Cardiac fibroblast (primary cell): ENCODE measurements at regions not wholly inside any gene's neighbourhood (a gene's known extent, or its start where the extent isn't known, plus 50 kb on each side); places are given as distances from the start of the nearest gene placed in this dataset.
"Not testable (repeated sequence)": the region's sequence is repeated elsewhere in the genome, so short reads cannot be mapped to it uniquely, and the experiment has no call there.

Experiments used
- DNase-seq, 2 donors: peaks; one replicate each; pipeline versions ENCODE4 v3.0.0 to v3.0.0-alpha.2; 2010; ENCODE audit warnings: low read depth in 2 of 2
- H3K4me3 ChIP-seq, 2 donors: replicated peaks in 1 of 2; 1 replicate in 1 of 2; 2 replicates in 1 of 2; pipeline ENCODE4 v1.5.1; 2011; ENCODE audit warnings: low read depth in 2 of 2, low read length in 2 of 2, mild to moderate bottlenecking in 2 of 2, moderate library complexity in 1 of 2
- CTCF ChIP-seq: IDR thresholded peaks from one replicate; pipeline ENCODE4 v1.5.1; 2011; ENCODE audit warnings: low read depth, mild to moderate bottlenecking, low read length, inconsistent platforms

- H3K4me3 ChIP-seq: no peak overlapping the region
- no peak for TF ChIP-seq CTCF
- DNase-seq: no peak
These were observed 633.8 kb downstream of the SLCO4C1 start for GRCh38 chr5:101662263-101662662.

- DNase-seq: no peak
- no peak for TF ChIP-seq CTCF
- no peak overlapping the region for H3K4me3 ChIP-seq
These were observed 637.7 kb downstream of the SLCO4C1 start for GRCh38 chr5:101658433-101658832.

GRCh38 chr5:101653996-101654395, 642.1 kb downstream of the SLCO4C1 start:
- no peak for DNase-seq
- no peak overlapping the region for H3K4me3 ChIP-seq
- TF ChIP-seq CTCF: no peak

GRCh38 chr5:101647861-101648260, 648.2 kb downstream of the SLCO4C1 start:
- TF ChIP-seq CTCF: no peak
- DNase-seq: no peak
- no peak overlapping the region for H3K4me3 ChIP-seq

DNA sequence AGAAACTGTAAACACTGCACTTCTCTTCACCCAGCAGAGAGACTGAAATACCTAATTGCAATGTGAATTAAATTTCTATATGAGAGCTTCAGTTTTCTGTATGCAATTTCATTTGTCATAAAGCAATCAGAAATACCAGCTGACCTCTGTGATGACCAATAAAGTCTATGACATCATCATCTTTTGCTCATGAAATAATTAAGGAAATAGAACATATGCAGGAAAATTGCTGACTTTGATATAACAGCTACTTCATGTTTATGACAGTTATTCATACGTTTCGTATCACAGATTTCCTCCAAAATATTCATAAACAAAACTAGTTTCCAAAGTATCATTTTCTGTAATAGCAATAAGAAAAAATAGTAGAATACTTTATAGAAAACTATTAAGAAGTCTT, 652.3 kb downstream of the SLCO4C1 start:
- H3K4me3 ChIP-seq: no peak overlapping the region
- DNase-seq: no peak
- no peak for TF ChIP-seq CTCF

- H3K4me3 ChIP-seq: no peak overlapping the region
- no peak for DNase-seq
- TF ChIP-seq CTCF: no peak
These were observed 658.5 kb downstream of the SLCO4C1 start for GRCh38 chr5:101637599-101637998.

GRCh38 chr5:101627770-101628169, 668.3 kb downstream of the SLCO4C1 start:
- H3K4me3 ChIP-seq, DNase-seq: not testable (repeated sequence)

- TF ChIP-seq CTCF: no peak
- DNase-seq: no peak
- no peak overlapping the region for H3K4me3 ChIP-seq
These were observed 669.5 kb downstream of the SLCO4C1 start for GRCh38 chr5:101626572-101626971.
